GM18868 (cell line): ENCODE measurements at regions not wholly inside any gene's neighbourhood (a gene's known extent, or its start where the extent isn't known, plus 50 kb on each side); places are given as distances from the start of the nearest gene placed in this dataset.
"Not testable (repeated sequence)": the region's sequence is repeated elsewhere in the genome, so short reads cannot be mapped to it uniquely, and the experiment has no call there.

Experiments
- ATAC-seq: cut with Tn5 transposase; IDR thresholded peaks from one replicate; pipeline ENCODE4 v1.9.1; 2021; ENCODE audit warnings: mild to moderate bottlenecking, moderate library complexity; ENCODE audit not compliant: unreplicated experiment

DNA sequence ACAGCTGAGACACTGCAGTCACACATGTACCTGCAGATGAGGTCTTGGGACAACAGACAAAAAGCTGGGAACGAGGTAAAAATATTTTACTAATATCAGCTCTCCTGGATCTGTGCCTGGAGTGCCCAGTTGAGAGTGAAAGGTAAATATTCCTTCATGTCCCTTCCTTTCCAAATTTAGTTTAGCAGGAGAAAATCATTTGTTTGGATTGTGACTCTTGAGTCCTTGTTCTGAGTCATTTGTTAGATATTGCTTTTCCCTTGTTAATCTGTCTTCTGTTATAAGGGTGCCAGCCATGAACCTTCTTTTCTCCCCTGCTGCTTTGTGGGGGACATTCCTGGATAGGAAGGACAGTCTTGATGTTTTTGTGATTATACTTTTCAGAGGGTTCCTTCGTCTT, 329.2 kb downstream of the DSC3 start:
- ATAC-seq, result no peak

DNA sequence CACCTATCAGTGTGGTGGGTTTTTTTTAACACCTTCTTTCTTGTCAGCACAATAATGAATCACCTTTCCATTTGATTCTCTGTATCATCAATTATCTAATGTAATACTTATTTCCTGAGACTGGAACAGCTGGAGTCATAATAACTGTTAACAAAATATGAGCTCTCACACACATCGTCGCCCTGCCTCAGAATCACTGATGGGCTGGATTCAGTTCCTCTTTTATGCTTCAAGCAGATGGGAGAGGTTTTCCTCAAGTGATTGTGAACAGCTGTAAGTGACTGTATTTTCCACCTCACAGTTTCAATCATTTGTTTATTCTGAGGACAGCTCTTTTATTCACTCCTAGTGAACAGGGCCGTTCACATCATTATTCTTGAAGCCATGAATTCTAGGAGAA, 330.2 kb downstream of the DSC3 start:
- peak; percentile 100 for ATAC-seq

DNA sequence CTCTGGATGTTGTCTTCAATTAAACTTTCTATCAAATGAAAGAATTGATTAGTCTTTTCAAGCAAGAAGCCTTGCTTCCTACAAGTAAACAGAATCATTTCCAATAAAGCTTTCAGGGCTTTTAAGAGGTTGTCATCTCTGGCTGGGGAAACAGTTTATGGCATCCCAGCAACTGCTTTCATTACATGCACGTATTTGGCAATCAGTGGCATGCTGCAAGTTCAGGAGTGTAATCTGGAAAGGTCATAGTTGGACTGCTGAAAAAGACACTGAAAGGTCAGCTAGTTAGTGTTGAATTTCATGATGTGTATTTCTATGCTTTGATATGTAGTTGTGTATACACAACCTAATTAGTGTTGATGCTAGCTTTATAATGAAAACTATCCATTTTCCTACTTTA, 332.9 kb downstream of the DSC3 start:
- no peak for ATAC-seq

GRCh38 chr18:30705943-30706342, 336.6 kb downstream of the DSC3 start:
- ATAC-seq, result no peak

GRCh38 chr18:30698571-30698970, 344.0 kb downstream of the DSC3 start:
- no peak for ATAC-seq

DNA sequence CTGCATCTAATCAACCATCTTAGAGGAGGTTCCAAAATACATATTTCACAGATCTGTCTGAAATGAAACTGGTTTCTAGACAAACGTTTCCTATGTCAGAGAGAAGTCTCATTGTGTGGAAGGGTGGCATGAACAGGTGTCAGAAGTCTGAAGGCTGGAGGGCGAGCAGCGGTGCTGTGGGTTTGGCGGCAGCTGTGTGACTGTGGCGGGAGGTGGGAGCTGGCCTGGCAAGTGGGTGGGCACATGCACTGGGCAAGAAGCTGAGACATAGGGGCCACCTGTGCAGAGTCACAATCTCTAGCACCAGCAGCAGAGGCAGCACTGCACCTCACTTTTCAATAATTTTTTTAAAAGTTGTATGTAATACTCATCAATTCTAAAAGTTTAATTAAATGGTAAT, 346.3 kb downstream of the DSC3 start:
- no peak for ATAC-seq

DNA sequence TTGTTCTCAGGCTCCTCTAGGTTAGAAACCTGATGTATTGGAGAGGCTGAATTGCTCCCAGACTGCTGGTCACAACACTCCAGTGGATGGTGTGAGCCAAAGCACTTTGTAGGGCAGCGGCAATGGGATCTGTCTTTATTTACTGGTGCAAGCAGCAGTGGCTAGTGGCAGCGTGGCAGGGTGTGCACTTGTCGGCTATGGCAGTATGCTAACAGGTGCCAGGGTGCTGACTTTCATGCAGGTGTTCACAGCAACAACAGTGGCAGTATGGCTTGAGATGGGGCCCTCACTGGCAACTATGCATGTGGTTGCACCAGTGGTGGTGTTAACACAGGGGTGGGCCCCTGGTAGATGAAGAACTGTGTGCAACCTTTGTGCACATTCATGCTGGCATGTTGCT, 347.8 kb downstream of the DSC3 start:
- no peak for ATAC-seq

DNA sequence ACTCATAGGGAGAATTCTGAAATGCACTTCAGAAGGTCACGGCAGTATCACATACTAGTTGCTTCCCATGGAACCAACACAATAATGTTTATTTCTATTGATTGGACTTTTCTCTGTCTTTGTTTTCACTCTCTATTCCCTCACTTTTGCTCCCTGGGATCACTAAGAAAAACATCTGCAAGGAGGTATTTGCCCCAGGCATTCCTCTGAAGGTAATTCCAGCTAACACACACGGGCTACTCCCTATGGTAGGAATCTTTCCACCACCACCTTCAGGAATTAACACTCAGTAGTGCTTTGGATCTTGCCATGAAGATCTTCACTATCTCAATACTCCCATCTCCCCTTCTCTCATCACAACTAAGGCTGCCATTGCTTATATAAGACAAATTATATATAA, 353.3 kb downstream of the DSC3 start:
- no peak for ATAC-seq

- ATAC-seq, result no peak
These were observed 355.0 kb downstream of the DSC3 start for GRCh38 chr18:30687501-30687900.

DNA sequence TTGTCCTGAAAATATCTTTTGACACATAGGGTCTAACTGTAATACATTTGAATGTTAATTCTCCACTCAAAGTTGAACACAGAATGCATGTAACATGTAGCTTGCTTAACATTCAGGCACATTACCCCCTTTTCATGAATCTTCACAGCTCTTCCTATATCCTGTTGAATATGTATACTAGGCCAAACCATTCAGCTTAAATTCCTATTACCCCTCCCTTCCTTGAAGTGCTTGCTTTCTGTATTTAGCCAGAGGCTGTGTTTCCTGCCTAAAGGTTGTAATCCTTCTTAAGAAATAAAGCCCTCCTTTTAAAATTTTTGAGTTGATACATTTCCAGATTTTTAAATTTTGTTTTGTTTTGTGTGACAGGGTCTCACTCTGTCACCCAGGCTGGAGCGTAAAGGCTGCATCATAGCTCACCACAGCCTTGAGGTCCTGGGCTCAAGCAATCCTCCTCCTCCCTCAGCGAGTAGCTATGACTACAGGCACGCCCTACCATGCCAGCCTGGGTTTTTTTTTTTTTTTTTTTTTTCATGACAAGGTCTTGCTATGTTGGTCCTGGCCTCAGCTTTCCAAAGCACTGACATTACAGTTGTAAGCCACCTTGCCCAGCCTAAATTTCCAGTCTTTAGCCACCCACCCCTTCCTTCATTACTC, 357.6 kb downstream of the DSC3 start:
- no peak for ATAC-seq

DNA sequence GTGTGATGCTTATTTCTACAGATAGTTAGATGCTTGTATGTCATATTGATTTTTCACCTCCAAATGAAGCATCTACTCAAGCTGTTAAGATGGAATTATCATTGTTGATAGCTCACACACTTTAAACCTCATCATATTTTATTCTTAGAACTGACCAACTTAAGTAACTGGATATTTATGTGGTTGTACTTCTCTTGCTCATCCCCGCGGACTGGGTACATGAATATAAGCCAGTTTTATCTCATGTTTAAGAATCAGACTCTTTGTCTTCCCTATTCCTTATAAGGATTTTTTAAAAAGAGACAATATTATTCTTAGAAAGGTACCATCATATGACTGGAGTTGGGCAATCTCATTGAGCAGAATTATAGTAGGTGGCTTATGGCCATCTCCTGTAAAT, 358.7 kb downstream of the DSC3 start:
- no peak for ATAC-seq

GRCh38 chr18:30682672-30683071, 359.9 kb downstream of the DSC3 start:
- ATAC-seq, result no peak

- no peak for ATAC-seq
These were observed 363.1 kb downstream of the DSC3 start for GRCh38 chr18:30679285-30679930.

DNA sequence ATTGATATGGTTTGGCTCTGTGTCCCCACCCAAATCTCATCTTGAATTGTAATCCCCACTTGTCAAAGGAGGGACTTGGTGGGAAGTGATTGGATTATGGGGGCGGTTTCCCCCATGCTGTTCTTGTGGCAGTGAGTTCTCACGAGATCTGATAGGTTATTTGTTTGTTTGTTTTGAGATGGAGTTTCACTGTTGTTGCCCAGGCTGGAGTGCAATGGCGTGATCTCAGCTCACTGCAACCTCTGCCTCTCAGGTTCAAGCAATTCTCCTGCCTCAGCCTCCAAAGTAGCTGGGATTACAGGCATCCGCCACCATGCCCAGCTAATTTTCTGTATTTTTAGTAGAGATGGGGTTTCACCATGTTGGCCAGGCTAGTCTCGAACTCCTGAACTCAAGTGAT, 364.7 kb downstream of the DSC3 start:
- not testable (repeated sequence) for ATAC-seq

DNA sequence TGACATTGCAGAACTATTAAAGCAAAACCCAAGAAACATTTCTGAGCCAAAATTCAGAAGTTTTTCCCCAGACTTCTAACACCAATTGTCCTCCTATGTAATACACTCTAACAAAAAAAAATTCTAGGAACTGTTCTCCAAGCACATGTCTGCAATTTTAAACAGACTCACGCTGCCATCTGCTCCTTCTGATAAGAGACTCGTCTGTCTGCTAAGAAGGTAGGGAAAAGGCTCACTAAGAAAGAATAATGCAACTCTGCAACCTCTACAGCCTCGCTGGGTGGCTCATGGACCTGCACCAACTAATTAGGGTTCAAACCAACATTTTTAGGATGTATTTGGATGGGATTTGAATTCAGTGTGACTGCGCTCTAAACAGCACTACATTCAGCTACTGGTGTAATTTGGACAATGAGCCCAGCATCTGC, 366.5 kb downstream of the DSC3 start:
- no peak for ATAC-seq

GRCh38 chr18:30675493-30675892, 367.0 kb downstream of the DSC3 start:
- ATAC-seq, result no peak

GRCh38 chr18:30675072-30675471, 367.5 kb downstream of the DSC3 start:
- ATAC-seq, result no peak

GRCh38 chr18:30674596-30674995, 367.9 kb downstream of the DSC3 start:
- ATAC-seq, result no peak

- ATAC-seq, result not testable (repeated sequence)
These were observed 370.1 kb downstream of the DSC3 start for GRCh38 chr18:30672439-30672838.

DNA sequence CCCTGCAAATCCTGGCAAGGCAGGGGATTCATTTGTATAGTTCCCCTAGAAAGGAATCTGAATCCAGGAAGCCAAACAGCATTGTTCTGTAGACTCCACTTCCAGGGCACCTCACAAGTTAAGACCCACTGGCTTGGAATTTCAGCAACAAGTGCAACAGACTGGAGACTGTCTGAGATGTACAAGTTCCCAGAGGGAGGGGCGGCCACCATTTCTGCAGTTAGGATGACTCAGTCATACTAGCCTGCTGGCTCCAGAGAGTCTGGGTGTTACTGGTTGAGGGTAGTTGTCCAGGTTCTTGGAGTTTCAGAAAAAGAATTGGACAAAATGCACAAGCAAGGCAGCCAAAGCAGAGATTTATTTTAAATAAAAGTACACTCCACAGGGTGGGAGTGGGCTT, 384.2 kb downstream of the DSC3 start:
- no peak for ATAC-seq

- ATAC-seq, result no peak
These were observed 390.2 kb downstream of the DSC3 start for GRCh38 chr18:30652387-30652786.

- no peak for ATAC-seq
These were observed 392.0 kb downstream of the DSC3 start for GRCh38 chr18:30650499-30650898.

GRCh38 chr18:30644158-30644557, 398.4 kb downstream of the DSC3 start:
- no peak for ATAC-seq
